T-helper 1 cell (primary cell): ENCODE measurements at regions not wholly inside any gene's neighbourhood (a gene's known extent, or its start where the extent isn't known, plus 50 kb on each side); places are given as distances from the start of the nearest gene placed in this dataset.
"Not testable (repeated sequence)": the region's sequence is repeated elsewhere in the genome, so short reads cannot be mapped to it uniquely, and the experiment has no call there.

Source experiments
- DNase-seq, 5 donors: peaks; one replicate each; pipeline ENCODE4 v3.0.0-alpha.2; 2012 to 2020

- DNase-seq: no peak
Measured at GRCh38 chr1:182003953-182004586, 57.4 kb downstream of the ZNF648 start.

- DNase-seq: no peak
Measured at GRCh38 chr1:182003025-182003725, 58.3 kb downstream of the ZNF648 start.

- DNase-seq: no peak
Measured at GRCh38 chr1:182002570-182002969, 58.9 kb downstream of the ZNF648 start.

- DNase-seq: no peak
Measured at GRCh38 chr1:181998858-181999257, 62.7 kb downstream of the ZNF648 start.

GRCh38 chr1:181992072-181992471 lies 69.4 kb downstream of the ZNF648 start:
- DNase-seq: no peak

GRCh38 chr1:181990728-181991127 lies 70.8 kb downstream of the ZNF648 start:
- DNase-seq: no peak

GRCh38 chr1:181989261-181989920 lies 72.1 kb downstream of the ZNF648 start:
- no peak for DNase-seq

GRCh38 chr1:181987996-181988395 lies 73.5 kb downstream of the ZNF648 start:
- DNase-seq: no peak

GRCh38 chr1:181987334-181987895 lies 74.1 kb downstream of the ZNF648 start:
- DNase-seq: no peak

GRCh38 chr1:181986907-181987305 lies 74.6 kb downstream of the ZNF648 start:
- DNase-seq: no peak

GRCh38 chr1:181985936-181986906 lies 75.3 kb downstream of the ZNF648 start:
- no peak for DNase-seq

- no peak for DNase-seq
Measured at GRCh38 chr1:181985281-181985680, 76.2 kb downstream of the ZNF648 start.

GRCh38 chr1:181984006-181984405 lies 77.5 kb downstream of the ZNF648 start:
- DNase-seq: no peak

- no peak for DNase-seq
Measured at GRCh38 chr1:181981821-181982220, 79.7 kb downstream of the ZNF648 start.

GRCh38 chr1:181972256-181972655 lies 89.3 kb downstream of the ZNF648 start:
- DNase-seq: no peak

GRCh38 chr1:181971424-181971823 lies 90.1 kb downstream of the ZNF648 start:
- DNase-seq: no peak

- no peak for DNase-seq
Measured at GRCh38 chr1:181969902-181970301, 91.6 kb downstream of the ZNF648 start.

- DNase-seq: not testable (repeated sequence)
Measured at GRCh38 chr1:181954696-181955095, 106.8 kb downstream of the ZNF648 start.

GRCh38 chr1:181954178-181954577 lies 107.3 kb downstream of the ZNF648 start:
- not testable (repeated sequence) for DNase-seq

GRCh38 chr1:181953596-181953995 lies 107.9 kb downstream of the ZNF648 start:
- DNase-seq: no peak

- DNase-seq: no peak
Measured at GRCh38 chr1:181951213-181951612, 110.3 kb downstream of the ZNF648 start.

- no peak for DNase-seq
Measured at GRCh38 chr1:181949500-181949899, 112.0 kb downstream of the ZNF648 start.
